ENCODE measurements at regions not wholly inside any gene's neighbourhood (a gene's known extent, or its start where the extent isn't known, plus 50 kb on each side); places are given as distances from the start of the nearest gene placed in this dataset.

- TF ChIP-seq CTCF (IDR thresholded peaks at IDR 0.05) (no peak), USF1 (IDR thresholded peaks at IDR 0.05; ENCODE audit: borderline replicate concordance, low read depth) (no peak), FOSL2 (IDR thresholded peaks at IDR 0.05; ENCODE audit: borderline replicate concordance, low read depth) (no peak)
Measured at GRCh38 chr7:54615-55014, 137.8 kb upstream of the FAM20C start.
